CD8-positive, alpha-beta memory T cell (primary cell): ENCODE measurements at regions not wholly inside any gene's neighbourhood (a gene's known extent, or its start where the extent isn't known, plus 50 kb on each side); places are given as distances from the start of the nearest gene placed in this dataset.

Experiments used
- CTCF ChIA-PET: fragments of 350-600 bp; sonication (Branson Sonifier 250); formaldehyde crosslinking; loops from one replicate; lab custom pipeline; 2021; ENCODE audit warnings: antibody characterized with exemption; lab: Charles Lee
- POLR2A ChIA-PET: fragments of 350-600 bp; sonication (Branson Sonifier 250); formaldehyde crosslinking; loops from one replicate; lab custom pipeline; 2021; ENCODE audit warnings: antibody characterized with exemption; lab: Charles Lee
- DNase-seq, 5 donors: peaks; one replicate each; pipeline versions ENCODE4 v3.0.0 to v3.0.0-alpha.2; 2020 to 2022; ENCODE audit warnings: mixed read lengths in 1 of 5
- H3K27ac ChIP-seq: one replicate; pipeline ENCODE4 v1.7.0; 2013; ENCODE audit warnings: low read depth, mild to moderate bottlenecking, low read length, moderate library complexity
- H3K27me3 ChIP-seq: 2 replicates; pipeline ENCODE4 v1.7.0; 2013; ENCODE audit warnings: low read length, mild to moderate bottlenecking; ENCODE audit not compliant: insufficient read depth, poor library complexity, severe bottlenecking
- H3K36me3 ChIP-seq: 2 replicates; pipeline ENCODE4 v1.7.0; 2013; ENCODE audit warnings: mild to moderate bottlenecking, low read length, moderate library complexity; ENCODE audit not compliant: insufficient read depth
- H3K4me1 ChIP-seq: 2 replicates; pipeline ENCODE4 v1.7.0; 2013; ENCODE audit warnings: mild to moderate bottlenecking, low read length, moderate library complexity; ENCODE audit not compliant: insufficient read depth
- H3K4me3 ChIP-seq: 2 replicates; pipeline ENCODE4 v1.7.0; 2013; ENCODE audit warnings: mild to moderate bottlenecking, low read length
- H3K9me3 ChIP-seq: 2 replicates; pipeline ENCODE4 v1.7.0; 2013; ENCODE audit warnings: mild to moderate bottlenecking, low read length
- H3K27ac Mint-ChIP-seq, 8 donors: one replicate each; pipeline ENCODE4 v1.8.0; 2020 to 2021; ENCODE audit warnings: mixed read lengths in 8 of 8, mild to moderate bottlenecking in 6 of 8, inconsistent platforms in 3 of 8, moderate library complexity in 3 of 8
- H3K27me3 Mint-ChIP-seq, 2 donors: one replicate each; pipeline ENCODE4 v1.8.0; 2020 to 2021; ENCODE audit warnings: mixed read lengths in 2 of 2, mild to moderate bottlenecking in 1 of 2, moderate library complexity in 1 of 2
- H3K36me3 Mint-ChIP-seq, 3 donors: one replicate each; pipeline ENCODE4 v1.8.0; 2020 to 2021; ENCODE audit warnings: mixed read lengths in 3 of 3, inconsistent platforms in 1 of 3, mild to moderate bottlenecking in 1 of 3
- H3K4me1 Mint-ChIP-seq, 3 donors: one replicate each; pipeline ENCODE4 v1.8.0; 2020 to 2021; ENCODE audit warnings: mixed read lengths in 3 of 3, inconsistent platforms in 1 of 3, mild to moderate bottlenecking in 1 of 3
- H3K4me3 Mint-ChIP-seq, 7 donors: one replicate each; pipeline ENCODE4 v1.8.0; 2020 to 2021; ENCODE audit warnings: mixed read lengths in 7 of 7, mild to moderate bottlenecking in 6 of 7, moderate library complexity in 4 of 7, inconsistent platforms in 2 of 7
- H3K9me3 Mint-ChIP-seq, 5 donors: one replicate each; pipeline ENCODE4 v1.8.0; 2020 to 2022; ENCODE audit warnings: mixed read lengths in 5 of 5, mild to moderate bottlenecking in 3 of 5, moderate library complexity in 2 of 5, inconsistent platforms in 1 of 5

- H3K36me3 Mint-ChIP-seq, result peaks cover 0 to 3% (median 0%) of the 10 kb centered on the region in 3 donors
- peaks cover 12 to 23% (median 21%) of the 10 kb centered on the region in 3 donors for H3K4me1 Mint-ChIP-seq
- H3K4me3 ChIP-seq, result no peak overlapping the region
- H3K27ac Mint-ChIP-seq, result no peak overlapping the region
- no peak for DNase-seq
- H3K9me3 Mint-ChIP-seq, result peaks cover 0 to 6% (median 0%) of the 10 kb centered on the region in 5 donors
- ChIA-PET CTCF (interaction anchor here (4.5 kb wide), 1 partner anchor 102 kb away, joined by 44 read pairs; the partner anchor contains the start of gene ARRDC3), POLR2A (no interaction called here)
- peaks cover 5% of the 10 kb centered on the region for H3K4me1 ChIP-seq
- peak overlapping the region; percentile 70 for H3K27ac ChIP-seq
- H3K4me3 Mint-ChIP-seq, result peak overlapping the region in 1 of 7 donors; percentile 4
- no peaks in the 10 kb centered on the region for H3K9me3 ChIP-seq
- no peaks in the 10 kb centered on the region for H3K27me3 ChIP-seq
- H3K27me3 Mint-ChIP-seq, result peaks cover 0 to 2% of the 10 kb centered on the region in 2 donors
- H3K36me3 ChIP-seq, result no peaks in the 10 kb centered on the region
Measured at GRCh38 chr5:91282210-91282609, 100.9 kb downstream of the ARRDC3 start.

GRCh38 chr5:91281401-91281800 is 101.7 kb downstream of the ARRDC3 start:
- Mint-ChIP-seq H3K27me3 (peaks cover 0 to 2% of the 10 kb centered on the region in 2 donors), H3K9me3 (peaks cover 0 to 6% (median 0%) of the 10 kb centered on the region in 5 donors), H3K27ac (peak overlapping the region; percentile 0 to 91 (median 82)), H3K4me1 (peaks cover 12 to 23% (median 21%) of the 10 kb centered on the region in 3 donors), H3K4me3 (peak overlapping the region in 5 of 7 donors; percentile 84 to 90 (median 89)), H3K36me3 (peaks cover 0 to 3% (median 0%) of the 10 kb centered on the region in 3 donors)
- Histone ChIP-seq H3K9me3 (no peaks in the 10 kb centered on the region), H3K4me3 (no peak overlapping the region), H3K36me3 (no peaks in the 10 kb centered on the region), H3K27ac (peak overlapping the region; percentile 70), H3K27me3 (no peaks in the 10 kb centered on the region), H3K4me1 (peaks cover 5% of the 10 kb centered on the region)
- no peak for DNase-seq
- ChIA-PET POLR2A (interaction anchor here (1.0 to 3.1 kb wide), 5 partner anchors 30 to 102 kb away, joined by 3 to 30 read pairs (median 6); partner anchors contain the start of gene ARRDC3), CTCF (interaction anchor here (0.9 to 4.5 kb wide), 6 partner anchors 10 to 103 kb away, joined by 3 to 44 read pairs (median 4); partner anchors contain the start of gene ARRDC3)

GRCh38 chr5:91280362-91281269 is 102.5 kb downstream of the ARRDC3 start:
- peak overlapping the region; percentile 62 for H3K4me3 ChIP-seq
- H3K36me3 ChIP-seq, result no peaks in the 10 kb centered on the region
- POLR2A ChIA-PET, result interaction anchor here (0.5 to 3.1 kb wide), 8 partner anchors 10 to 872 kb away, joined by 3 to 30 read pairs (median 4); partner anchors contain the start of gene ARRDC3
- peak overlapping the region; percentile 70 for H3K27ac ChIP-seq
- Mint-ChIP-seq H3K27ac (peak overlapping the region; percentile 68 to 97 (median 92)), H3K4me1 (peaks cover 12 to 23% (median 21%) of the 10 kb centered on the region in 3 donors), H3K36me3 (peaks cover 0 to 3% (median 0%) of the 10 kb centered on the region in 3 donors), H3K27me3 (peaks cover 0 to 2% of the 10 kb centered on the region in 2 donors), H3K4me3 (peak overlapping the region; percentile 84 to 91 (median 89)), H3K9me3 (peaks cover 0 to 6% (median 0%) of the 10 kb centered on the region in 5 donors)
- CTCF ChIA-PET, result interaction anchor here (0.9 to 4.5 kb wide), 9 partner anchors 10 to 104 kb away, joined by 3 to 44 read pairs (median 4); partner anchors contain the start of gene ARRDC3
- peak; percentile 68 to 90 (median 80) for DNase-seq
- no peaks in the 10 kb centered on the region for H3K27me3 ChIP-seq
- H3K4me1 ChIP-seq, result peaks cover 5% of the 10 kb centered on the region
- H3K9me3 ChIP-seq, result no peaks in the 10 kb centered on the region

GRCh38 chr5:91277840-91278239 is 105.3 kb downstream of the ARRDC3 start:
- H3K27me3 Mint-ChIP-seq, result peaks cover 0 to 4% of the 10 kb centered on the region in 2 donors
- peaks cover 5% of the 10 kb centered on the region for H3K4me1 ChIP-seq
- no peak overlapping the region for H3K27ac ChIP-seq
- CTCF ChIA-PET, result no interaction called here
- no peaks in the 10 kb centered on the region for H3K9me3 ChIP-seq
- H3K36me3 ChIP-seq, result no peaks in the 10 kb centered on the region
- H3K4me3 ChIP-seq, result no peak overlapping the region
- no peaks in the 10 kb centered on the region for H3K27me3 ChIP-seq
- no peaks in the 10 kb centered on the region for H3K9me3 Mint-ChIP-seq
- POLR2A ChIA-PET, result no interaction called here
- DNase-seq, result no peak
- peak overlapping the region in 2 of 7 donors; percentile 16 to 64 for H3K4me3 Mint-ChIP-seq
- peak overlapping the region in 1 of 8 donors; percentile 63 for H3K27ac Mint-ChIP-seq
- H3K36me3 Mint-ChIP-seq, result peaks cover 0 to 3% (median 0%) of the 10 kb centered on the region in 3 donors
- peaks cover 12 to 23% (median 21%) of the 10 kb centered on the region in 3 donors for H3K4me1 Mint-ChIP-seq

- Histone ChIP-seq H3K36me3 (no peaks in the 10 kb centered on the region), H3K9me3 (no peaks in the 10 kb centered on the region), H3K4me3 (no peak overlapping the region), H3K27me3 (no peaks in the 10 kb centered on the region), H3K27ac (no peak overlapping the region), H3K4me1 (peaks cover 5% of the 10 kb centered on the region)
- peaks cover 12 to 23% (median 21%) of the 10 kb centered on the region in 3 donors for H3K4me1 Mint-ChIP-seq
- ChIA-PET POLR2A (interaction anchor here (0.9 kb wide), 1 partner anchor 104 kb away, joined by 7 read pairs; no protein-coding TSS in a partner anchor), CTCF (no interaction called here)
- no peaks in the 10 kb centered on the region for H3K9me3 Mint-ChIP-seq
- peaks cover 0 to 3% (median 0%) of the 10 kb centered on the region in 3 donors for H3K36me3 Mint-ChIP-seq
- H3K27me3 Mint-ChIP-seq, result peaks cover 0 to 6% of the 10 kb centered on the region in 2 donors
- no peak overlapping the region for H3K27ac Mint-ChIP-seq
- no peak for DNase-seq
- H3K4me3 Mint-ChIP-seq, result peak overlapping the region in 1 of 7 donors; percentile 64
Measured at GRCh38 chr5:91277093-91277626, 106.0 kb downstream of the ARRDC3 start.

- Histone ChIP-seq H3K36me3 (no peaks in the 10 kb centered on the region), H3K27me3 (no peaks in the 10 kb centered on the region), H3K27ac (no peak overlapping the region), H3K9me3 (no peaks in the 10 kb centered on the region), H3K4me1 (peaks cover 10% of the 10 kb centered on the region), H3K4me3 (no peak overlapping the region)
- DNase-seq, result no peak
- CTCF ChIA-PET, result interaction anchor here (2.1 kb wide), 1 partner anchor 112 kb away, joined by 10 read pairs; no protein-coding TSS in a partner anchor
- H3K4me1 Mint-ChIP-seq, result peaks cover 7 to 19% (median 11%) of the 10 kb centered on the region in 3 donors
- no peak overlapping the region for H3K4me3 Mint-ChIP-seq
- no peaks in the 10 kb centered on the region for H3K36me3 Mint-ChIP-seq
- POLR2A ChIA-PET, result interaction anchor here (0.6 kb wide), 1 partner anchor 201 kb away, joined by 3 read pairs; no protein-coding TSS in a partner anchor
- peaks cover 0 to 7% of the 10 kb centered on the region in 2 donors for H3K27me3 Mint-ChIP-seq
- H3K27ac Mint-ChIP-seq, result no peak overlapping the region
- H3K9me3 Mint-ChIP-seq, result no peaks in the 10 kb centered on the region
Measured at GRCh38 chr5:91272858-91273257, 110.3 kb downstream of the ARRDC3 start.

- Mint-ChIP-seq H3K4me3 (no peak overlapping the region), H3K27ac (no peak overlapping the region), H3K4me1 (peaks cover 7 to 19% (median 11%) of the 10 kb centered on the region in 3 donors), H3K36me3 (no peaks in the 10 kb centered on the region), H3K27me3 (peaks cover 0 to 7% of the 10 kb centered on the region in 2 donors), H3K9me3 (no peaks in the 10 kb centered on the region)
- H3K36me3 ChIP-seq, result no peaks in the 10 kb centered on the region
- no peaks in the 10 kb centered on the region for H3K27me3 ChIP-seq
- no peaks in the 10 kb centered on the region for H3K9me3 ChIP-seq
- ChIA-PET CTCF (interaction anchor here (2.1 kb wide), 1 partner anchor 113 kb away, joined by 10 read pairs; no protein-coding TSS in a partner anchor), POLR2A (interaction anchor here (0.6 kb wide), 1 partner anchor 201 kb away, joined by 3 read pairs; no protein-coding TSS in a partner anchor)
- no peak overlapping the region for H3K4me3 ChIP-seq
- H3K27ac ChIP-seq, result no peak overlapping the region
- peaks cover 10% of the 10 kb centered on the region for H3K4me1 ChIP-seq
- no peak for DNase-seq
Measured at GRCh38 chr5:91271999-91272398, 111.1 kb downstream of the ARRDC3 start.
